ENCODE measurements at regions not wholly inside any gene's neighbourhood (a gene's known extent, or its start where the extent isn't known, plus 50 kb on each side); places are given as distances from the start of the nearest gene placed in this dataset.

DNA sequence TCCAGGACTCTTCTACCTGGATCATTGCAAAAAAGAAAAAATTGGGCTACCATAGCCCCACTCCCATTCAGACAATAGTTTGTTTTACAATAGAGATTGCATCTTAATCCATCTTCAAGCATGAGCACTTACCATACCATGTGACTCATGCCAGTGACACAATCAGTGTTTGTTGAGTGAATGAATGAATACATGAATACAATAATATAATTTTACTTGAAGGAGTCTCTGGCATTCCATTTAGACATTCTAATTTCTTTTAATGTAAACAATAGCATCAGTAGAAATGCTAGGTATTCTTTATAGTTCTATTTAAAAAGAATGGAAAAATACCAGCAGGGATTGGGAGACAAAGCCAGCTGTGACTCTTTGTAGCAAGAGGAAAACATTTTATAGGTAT is 141.6 kb upstream of the AKR1E2 start:
- TF ChIP-seq, protein P1, sequence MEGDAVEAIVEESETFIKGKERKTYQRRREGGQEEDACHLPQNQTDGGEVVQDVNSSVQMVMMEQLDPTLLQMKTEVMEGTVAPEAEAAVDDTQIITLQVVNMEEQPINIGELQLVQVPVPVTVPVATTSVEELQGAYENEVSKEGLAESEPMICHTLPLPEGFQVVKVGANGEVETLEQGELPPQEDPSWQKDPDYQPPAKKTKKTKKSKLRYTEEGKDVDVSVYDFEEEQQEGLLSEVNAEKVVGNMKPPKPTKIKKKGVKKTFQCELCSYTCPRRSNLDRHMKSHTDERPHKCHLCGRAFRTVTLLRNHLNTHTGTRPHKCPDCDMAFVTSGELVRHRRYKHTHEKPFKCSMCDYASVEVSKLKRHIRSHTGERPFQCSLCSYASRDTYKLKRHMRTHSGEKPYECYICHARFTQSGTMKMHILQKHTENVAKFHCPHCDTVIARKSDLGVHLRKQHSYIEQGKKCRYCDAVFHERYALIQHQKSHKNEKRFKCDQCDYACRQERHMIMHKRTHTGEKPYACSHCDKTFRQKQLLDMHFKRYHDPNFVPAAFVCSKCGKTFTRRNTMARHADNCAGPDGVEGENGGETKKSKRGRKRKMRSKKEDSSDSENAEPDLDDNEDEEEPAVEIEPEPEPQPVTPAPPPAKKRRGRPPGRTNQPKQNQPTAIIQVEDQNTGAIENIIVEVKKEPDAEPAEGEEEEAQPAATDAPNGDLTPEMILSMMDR (conservative IDR thresholded peaks at IDR 0.05): no peak
- H3K27ac ChIP-seq: no peak overlapping the region

DNA sequence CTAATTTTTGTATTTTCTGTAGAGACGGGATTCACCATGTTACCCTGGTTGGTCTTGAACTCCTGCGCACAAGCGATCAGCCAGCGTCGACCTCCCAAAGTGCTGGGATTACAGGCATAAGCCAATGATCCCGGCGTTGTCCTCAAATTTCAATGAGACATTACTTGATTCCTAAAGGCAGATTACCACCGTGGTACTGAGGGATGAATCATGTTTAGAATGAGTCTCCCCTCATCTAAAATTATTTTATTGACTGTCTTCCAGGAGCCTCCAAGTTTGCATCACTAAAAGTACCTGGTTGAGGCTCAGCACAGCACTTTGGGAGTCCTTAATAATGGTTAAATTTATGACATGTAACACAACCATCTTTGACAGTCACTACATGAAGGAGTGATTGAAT is 142.2 kb upstream of the AKR1E2 start:
- no peak overlapping the region for H3K27ac ChIP-seq
- TF ChIP-seq, protein P1 (conservative IDR thresholded peaks at IDR 0.05): no peak

DNA sequence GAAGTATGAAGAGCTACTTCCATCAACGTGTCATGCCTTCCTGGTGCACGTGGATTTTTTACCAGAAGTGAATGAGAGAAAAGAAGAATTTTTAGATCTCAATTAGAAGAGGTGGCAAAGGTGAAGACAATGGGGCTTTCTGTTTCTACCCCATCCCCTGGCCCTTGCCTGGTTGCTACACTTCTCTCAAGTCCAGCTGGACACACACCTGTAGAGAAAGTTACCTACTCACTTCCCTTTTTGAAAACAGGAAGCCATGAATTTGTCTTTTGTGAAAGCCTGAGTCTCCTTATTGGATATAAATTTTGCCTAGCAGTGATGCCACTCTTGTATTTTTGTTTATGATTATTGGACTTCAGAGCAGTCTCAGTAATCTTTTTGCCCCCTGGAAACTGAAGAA is 142.9 kb upstream of the AKR1E2 start:
- TF ChIP-seq, protein P1 (conservative IDR thresholded peaks at IDR 0.05): no peak
- H3K27ac ChIP-seq: no peak overlapping the region

DNA sequence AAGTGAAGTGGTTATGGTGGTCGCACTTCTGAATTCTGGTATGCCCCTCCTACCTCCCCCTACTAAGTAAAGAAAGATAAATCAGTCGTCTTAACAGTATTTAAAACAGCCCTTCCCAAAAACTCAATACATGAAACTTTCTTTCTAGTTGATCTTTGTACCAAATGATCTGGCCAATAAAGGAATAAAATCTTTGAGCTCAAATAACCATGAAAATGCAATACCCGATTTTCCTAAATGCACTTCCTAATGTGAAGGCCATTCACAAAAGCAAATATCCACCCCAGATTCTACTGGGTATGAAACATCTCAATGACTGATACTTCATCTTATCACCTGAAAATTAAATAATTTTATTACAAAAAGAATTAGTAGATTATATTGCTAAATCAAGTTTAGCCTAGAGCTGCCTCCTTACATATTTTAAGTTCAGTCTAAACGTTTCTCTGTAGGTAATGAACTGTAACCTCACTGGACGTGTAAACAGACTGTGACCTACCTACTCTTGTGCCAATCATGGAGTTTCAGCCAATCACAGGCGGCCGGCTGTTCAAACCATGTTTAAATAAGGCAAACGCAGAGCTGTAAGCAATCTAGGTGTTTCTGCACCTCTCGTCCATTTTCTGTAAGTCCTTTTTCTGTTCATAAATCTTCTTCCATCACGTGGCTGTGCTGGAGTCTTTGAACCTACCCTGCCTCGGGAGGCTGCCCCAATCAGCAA is 146.9 kb upstream of the AKR1E2 start:
- no peak overlapping the region for H3K27ac ChIP-seq
- TF ChIP-seq, protein P1 (conservative IDR thresholded peaks at IDR 0.05): no peak

DNA sequence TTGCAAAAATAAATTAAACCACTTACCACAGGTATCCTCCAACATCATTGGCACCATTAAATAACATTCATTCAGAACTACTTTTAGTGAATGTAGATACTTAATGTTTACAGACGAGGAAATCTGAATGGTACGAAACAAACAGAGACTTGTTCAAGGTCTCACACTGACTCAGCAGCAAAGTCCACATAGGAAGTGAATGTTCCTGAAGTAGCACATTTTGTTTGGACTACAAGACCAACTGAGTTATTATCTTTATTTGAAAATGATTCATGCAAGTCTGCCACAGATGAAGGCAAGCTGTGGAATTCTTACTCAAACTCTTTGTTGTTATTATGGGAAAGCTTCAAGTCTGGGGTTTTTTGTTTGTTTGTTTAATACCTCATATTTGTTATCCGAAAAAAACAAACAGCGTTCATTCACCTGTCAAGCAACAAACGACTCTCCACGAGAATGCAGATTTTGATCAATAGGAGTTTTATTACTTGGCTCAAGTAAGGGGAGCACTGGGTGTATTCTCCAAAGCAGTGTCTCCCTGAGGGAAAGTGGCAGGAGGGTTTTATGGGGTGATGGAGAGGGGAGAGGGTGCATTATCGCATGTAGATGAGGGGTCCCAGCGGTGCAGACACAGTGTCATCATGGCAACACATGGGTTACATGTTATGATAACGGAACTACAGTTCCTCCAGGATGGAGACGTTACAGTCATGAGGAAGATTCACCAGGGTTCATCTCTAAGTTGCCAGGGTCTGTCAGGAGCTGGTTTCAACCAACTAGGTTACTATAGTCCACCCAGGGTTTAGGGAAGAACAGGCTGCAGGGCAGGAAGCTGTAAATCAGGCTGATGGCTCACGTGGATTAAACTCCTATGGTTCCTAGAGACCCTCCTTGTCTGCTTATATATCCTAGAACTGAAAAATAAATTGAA is 147.7 kb upstream of the AKR1E2 start:
- H3K27ac ChIP-seq: no peak overlapping the region
- TF ChIP-seq, protein P1 (conservative IDR thresholded peaks at IDR 0.05): no peak

DNA sequence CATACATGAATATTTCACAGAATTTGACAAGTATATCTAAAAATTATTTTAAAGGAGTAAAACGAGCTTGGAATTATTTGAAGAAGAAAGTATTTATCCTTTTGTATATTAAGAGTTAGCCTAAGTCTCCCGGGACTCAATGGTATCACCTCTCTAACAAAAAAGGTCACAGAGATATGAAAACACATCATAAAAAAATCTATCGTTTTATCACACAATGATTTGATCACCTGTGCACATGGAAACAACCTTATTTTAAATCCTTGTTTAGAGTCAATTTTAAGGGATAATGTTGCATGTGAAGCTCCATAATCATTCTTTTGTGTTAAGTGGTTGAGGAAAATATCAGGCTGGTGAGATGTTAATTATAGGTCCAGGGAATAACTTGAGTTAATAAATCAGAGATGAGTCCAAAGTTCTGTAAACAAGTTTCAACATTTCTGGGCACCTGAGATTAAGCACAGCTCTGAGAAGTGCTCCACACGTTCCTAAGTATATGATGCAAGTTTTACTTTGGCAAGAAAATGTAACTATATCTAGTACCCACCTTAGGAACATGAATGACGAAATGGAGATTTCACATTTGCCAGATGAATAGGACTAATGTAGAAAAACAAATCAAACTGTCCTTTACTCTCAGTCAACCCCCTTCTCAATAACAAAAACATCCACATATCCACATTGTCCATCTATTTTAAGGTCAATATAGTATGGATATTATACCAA is 148.5 kb upstream of the AKR1E2 start:
- no peak overlapping the region for H3K27ac ChIP-seq
- TF ChIP-seq, protein P1 (conservative IDR thresholded peaks at IDR 0.05): no peak

DNA sequence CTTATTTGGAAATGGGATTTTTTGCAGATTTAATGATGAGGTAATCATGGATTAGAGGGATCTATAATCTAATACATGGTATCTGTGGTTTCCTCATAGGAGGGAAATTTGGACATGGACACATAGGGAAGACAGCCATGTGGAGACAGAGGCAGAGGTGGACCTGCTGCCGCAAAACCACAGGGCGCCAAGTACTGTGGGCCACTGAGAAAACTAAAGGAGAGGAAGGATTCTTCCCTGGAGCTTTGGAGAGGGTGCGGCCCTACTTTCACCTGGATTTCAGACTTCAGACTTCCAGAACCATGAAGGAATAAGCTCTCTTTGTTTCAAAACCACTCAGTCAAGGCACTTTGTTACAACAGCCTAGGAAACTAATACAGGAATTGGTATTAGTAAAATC is 149.4 kb upstream of the AKR1E2 start:
- no peak overlapping the region for H3K27ac ChIP-seq
- TF ChIP-seq, protein P1 (conservative IDR thresholded peaks at IDR 0.05): no peak

Data from VCaP (cell line).